ENCODE measurements at regions not wholly inside any gene's neighbourhood (a gene's known extent, or its start where the extent isn't known, plus 50 kb on each side); places are given as distances from the start of the nearest gene placed in this dataset.

- DNase-seq (ENCODE audit: low read depth, low spot score) = no peak
- Histone ChIP-seq H3K27me3 (ENCODE audit: insufficient read depth, low read length) (no peaks in the 10 kb centered on the region), H4K20me1 (ENCODE audit: insufficient read depth) (no peaks in the 10 kb centered on the region), H3K4me1 (ENCODE audit: control insufficient read depth in 1 of 2, insufficient read depth in 2 of 2, low read length in 2 of 2) (peaks cover 0 to 13% of the 10 kb centered on the region in 2 experiments; a peak in 2 of 4 replicates), H3K9ac (ENCODE audit: low read length) (no peak overlapping the region), H3K27ac (ENCODE audit: low read depth, low read length) (no peak overlapping the region), H2AFZ (ENCODE audit: low read depth, low read length, poor library complexity, severe bottlenecking) (no peak overlapping the region), H3K9me3 (ENCODE audit: control insufficient read depth in 1 of 2, insufficient read depth in 1 of 2, low read depth in 1 of 2, low read length in 2 of 2) (no peaks in the 10 kb centered on the region), H3K4me2 (ENCODE audit: low read length) (0 out of 2 replicates have a peak overlapping the region, but pooled peaks have one; percentile 12), H3K9me2 (ENCODE audit: insufficient read depth) (no peaks in the 10 kb centered on the region), H3K4me3 (replicated peaks in 1 of 2; ENCODE audit: low read depth in 1 of 2, low read length in 2 of 2) (no peak overlapping the region), H3K36me3 (ENCODE audit: control insufficient read depth in 1 of 2, insufficient read depth in 2 of 2, low read length in 2 of 2) (no peaks in the 10 kb centered on the region), H3K79me2 (ENCODE audit: insufficient read depth, low read length) (no peaks in the 10 kb centered on the region)
- intact Hi-C loops (cut with micrococcal nuclease) = no loop called here
- ChIA-PET POLR2A (no interaction called here), RAD21 (ENCODE audit: low non-redundant PET in 1 of 2, low total read pairs in 2 of 2, uncharacterized antibody in 2 of 2, unreplicated experiment in 2 of 2) (interaction anchor here in 1 of 2 experiments (1.0 kb wide), 1 partner anchor 68 kb away, joined by 5 read pairs; no protein-coding TSS in a partner anchor), CTCF (interaction anchor here (1.1 to 1.4 kb wide), 3 partner anchors 10 to 188 kb away, joined by 3 to 4 read pairs (median 3); no protein-coding TSS in a partner anchor)
- no peak for ATAC-seq
- BruUV-seq (replicated peaks) = no TSS peak
- TF ChIP-seq MAX (IDR thresholded peaks at IDR 0.05) (no peak), ZBTB33 (IDR thresholded peaks at IDR 0.05; ENCODE audit: extremely low read depth, insufficient replicate concordance, low read length) (no peak), TCF7L2 (IDR thresholded peaks at IDR 0.05; ENCODE audit: borderline replicate concordance, extremely low read depth, insufficient read depth, insufficient read length) (no peak), POLR2AphosphoS5 (IDR thresholded peaks at IDR 0.05; ENCODE audit: low read depth, low read length) (no peak), REST (IDR thresholded peaks at IDR 0.05; ENCODE audit: low read depth) (no peak), ATF3 (IDR thresholded peaks at IDR 0.05) (no peak)
Measured at GRCh38 chr6:33959661-33960344, 156.0 kb upstream of the MLN start.

Data from HCT116 (cell line).